ENCODE measurements at regions not wholly inside any gene's neighbourhood (a gene's known extent, or its start where the extent isn't known, plus 50 kb on each side); places are given as distances from the start of the nearest gene placed in this dataset.

GRCh38 chr1:232863544-232864275, 58.5 kb downstream of the MAP10 start (continued):
- TF ChIP-seq REST (IDR thresholded peaks at IDR 0.05; ENCODE audit: low read depth, low read length), result no peak
- TF ChIP-seq FOXJ3 (CRISPR knock-in tag; IDR thresholded peaks at IDR 0.05), result no peak
- no peak for TF ChIP-seq YY1 (IDR thresholded peaks at IDR 0.05; ENCODE audit: low read depth)
- TF ChIP-seq TCF12 (IDR thresholded peaks at IDR 0.05), result no peak
- no peak for TF ChIP-seq MXI1 (IDR thresholded peaks at IDR 0.05; ENCODE audit: low read depth, low read length)
- no peak for TF ChIP-seq NFIC (IDR thresholded peaks at IDR 0.05; ENCODE audit: borderline replicate concordance)
- TF ChIP-seq EZH2phosphoT487 (IDR thresholded peaks at IDR 0.05; ENCODE audit: borderline replicate concordance, low read depth), result no peak
- no peak for TF ChIP-seq GABPA (IDR thresholded peaks at IDR 0.05; ENCODE audit: low read depth)
- no peak for TF ChIP-seq EP300 (IDR thresholded peaks at IDR 0.05; ENCODE audit: borderline replicate concordance in 1 of 2, low read depth in 1 of 2, low read length in 1 of 2)

- no peak overlapping the region for H3K4me3 ChIP-seq (ENCODE audit: low read depth in 2 of 2, low read length in 1 of 2)
- H3K27me3 ChIP-seq (ENCODE audit: insufficient read depth), result no peaks in the 10 kb centered on the region
- no peaks in the 10 kb centered on the region for H3K9me3 ChIP-seq
- POLR2A ChIA-PET, result no interaction called here
- 63% methylated on average over 9 of the region's 9 CpGs for WGBS (ENCODE audit: low lambda C conversion rate)
- H3K36me3 ChIP-seq (replicated peaks in 1 of 2; ENCODE audit: control insufficient read depth in 1 of 2, insufficient read depth in 2 of 2, low read length in 1 of 2), result no peaks in the 10 kb centered on the region
- H2AFZ ChIP-seq (ENCODE audit: low read depth), result no peak overlapping the region
- DNase-seq, result no peak
- no peaks in the 10 kb centered on the region for H3F3A ChIP-seq (replicated peaks; ENCODE audit: insufficient read depth)
- CTCF ChIA-PET, result no interaction called here
- no peaks in the 10 kb centered on the region for H3K79me2 ChIP-seq (ENCODE audit: insufficient read depth)
- H3K9me2 ChIP-seq, result no peaks in the 10 kb centered on the region
- no peaks in the 10 kb centered on the region for H4K20me1 ChIP-seq (ENCODE audit: insufficient read depth)
- no peak overlapping the region for H3K27ac ChIP-seq (ENCODE audit: low read depth in 2 of 2, low read length in 1 of 2)
- no peak overlapping the region for H3K4me2 ChIP-seq
- H3K4me1 ChIP-seq (ENCODE audit: control insufficient read depth in 1 of 2, insufficient read depth in 2 of 2, low read depth in 1 of 2, low read length in 1 of 2), result peaks cover 0 to 7% of the 10 kb centered on the region in 2 experiments; a peak in 1 of 4 replicates
- no peak overlapping the region for H3K9ac ChIP-seq
- TF ChIP-seq USF2 (IDR thresholded peaks at IDR 0.05; ENCODE audit: borderline replicate concordance, low read depth, low read length) (no peak), FOSL2 (IDR thresholded peaks at IDR 0.05; ENCODE audit: borderline replicate concordance, low read depth) (no peak), TAF1 (IDR thresholded peaks at IDR 0.05; ENCODE audit: borderline replicate concordance, low read depth, low read length) (no peak), REST (IDR thresholded peaks at IDR 0.05; ENCODE audit: low read depth, low read length) (no peak), YY1 (IDR thresholded peaks at IDR 0.05; ENCODE audit: low read depth) (no peak), TEAD4 (IDR thresholded peaks at IDR 0.05; ENCODE audit: borderline replicate concordance, insufficient read depth) (no peak), RXRA (IDR thresholded peaks at IDR 0.05; ENCODE audit: borderline replicate concordance, low read depth) (no peak), CTCF (IDR thresholded peaks at IDR 0.05) (no peak), EZH2phosphoT487 (IDR thresholded peaks at IDR 0.05; ENCODE audit: borderline replicate concordance, low read depth) (no peak), RCOR1 (IDR thresholded peaks at IDR 0.05; ENCODE audit: low read length) (no peak), PBX3 (IDR thresholded peaks at IDR 0.05) (no peak)
These were observed 60.1 kb downstream of the MAP10 start for GRCh38 chr1:232865102-232865931.

Data from SK-N-SH (cell line).